Fibroblast of lung (primary cell): ENCODE measurements at regions not wholly inside any gene's neighbourhood (a gene's known extent, or its start where the extent isn't known, plus 50 kb on each side); places are given as distances from the start of the nearest gene placed in this dataset.

Experiments
- CTCF ChIP-seq, 2 donors: IDR thresholded peaks in 1 of 2; conservative IDR thresholded peaks in 1 of 2; 1 replicate in 1 of 2; 2 replicates in 1 of 2; pipeline ENCODE4 v1.5.1; 2011 to 2012; ENCODE audit warnings: low read length in 2 of 2, control low read depth in 1 of 2, inconsistent platforms in 1 of 2, low read depth in 1 of 2, mild to moderate bottlenecking in 1 of 2
- EZH2 ChIP-seq: IDR thresholded peaks from 2 replicates; pipeline ENCODE4 v1.5.1; 2012; ENCODE audit warnings: low read length, control low read depth, mild to moderate bottlenecking; ENCODE audit errors: missing control alignments

- TF ChIP-seq CTCF (conservative IDR thresholded peaks at IDR 0.05 in 1 of 2, IDR thresholded peaks at IDR 0.05 in 1 of 2; ENCODE audit: low read depth in 1 of 2, low read length in 2 of 2) (no peak), EZH2 (no peak)
Measured at GRCh38 chr3:178152031-178152806, 384.0 kb upstream of the KCNMB2 start.
